WTC11 (cell line): ENCODE measurements at regions not wholly inside any gene's neighbourhood (a gene's known extent, or its start where the extent isn't known, plus 50 kb on each side); places are given as distances from the start of the nearest gene placed in this dataset.

Experiments used
- ATAC-seq: fragments of 200-7000 bp; cut with Tn5 transposase; 2 replicates; pipeline ENCODE4 v1.10.0; 2021; ENCODE audit warnings: mild to moderate bottlenecking, moderate library complexity
- CTCF ChIA-PET: fragments of 300-600 bp; sonication (Branson Sonifier 250); formaldehyde crosslinking; loops from one replicate; lab custom pipeline; 2021; ENCODE audit warnings: antibody characterized with exemption; lab: Charles Lee
- POLR2A ChIA-PET: fragments of 350-600 bp; sonication (Branson Sonifier 250); formaldehyde crosslinking; loops from one replicate; lab custom pipeline; 2021; ENCODE audit warnings: antibody characterized with exemption; lab: Charles Lee
- DNase-seq: peaks from one replicate; pipeline ENCODE4 v3.0.0; 2021; ENCODE audit warnings: low spot score
- H3K27ac Mint-ChIP-seq: 2 replicates; pipeline ENCODE4 v1.8.0; 2021; ENCODE audit warnings: mixed read lengths
- H3K27me3 Mint-ChIP-seq: 2 replicates; pipeline ENCODE4 v1.8.0; 2021; ENCODE audit warnings: low read depth, mild to moderate bottlenecking, moderate library complexity, mixed read lengths
- H3K36me3 Mint-ChIP-seq: 2 replicates; pipeline ENCODE4 v1.8.0; 2021; ENCODE audit warnings: mixed read lengths
- H3K4me1 Mint-ChIP-seq: 2 replicates; pipeline ENCODE4 v1.8.0; 2022; ENCODE audit warnings: mixed read lengths
- H3K4me3 Mint-ChIP-seq: 2 replicates; pipeline ENCODE4 v1.8.0; 2021; ENCODE audit warnings: mild to moderate bottlenecking, moderate library complexity, mixed read lengths
- H3K9me3 Mint-ChIP-seq: 2 replicates; pipeline ENCODE4 v1.8.0; 2021; ENCODE audit warnings: mixed read lengths
- ARID4B ChIP-seq: sonication (generic); formaldehyde crosslinking; IDR thresholded peaks from 2 replicates; pipeline ENCODE4 v1.8.0; 2023; ENCODE audit warnings: missing genetic modification reagents, mild to moderate bottlenecking, borderline replicate concordance
- ETV6 ChIP-seq: sonication (generic); formaldehyde crosslinking; IDR thresholded peaks from 2 replicates; pipeline ENCODE4 v1.8.1; 2022; ENCODE audit warnings: mild to moderate bottlenecking, missing genetic modification reagents
- FOXP1 ChIP-seq: sonication (generic); formaldehyde crosslinking; IDR thresholded peaks from 2 replicates; pipeline ENCODE4 v1.8.0; 2022; ENCODE audit warnings: missing genetic modification reagents, mild to moderate bottlenecking, moderate library complexity, borderline replicate concordance
- MYBL2 ChIP-seq: sonication (generic); formaldehyde crosslinking; IDR thresholded peaks from 2 replicates; pipeline ENCODE4 v1.8.1; 2023; ENCODE audit warnings: mild to moderate bottlenecking, moderate library complexity, missing genetic modification reagents
- NFE2L1 ChIP-seq: sonication (generic); formaldehyde crosslinking; IDR thresholded peaks from 2 replicates; pipeline ENCODE4 v1.8.1; 2023; ENCODE audit warnings: missing genetic modification reagents
- PRRX2 ChIP-seq: fragments of 250-450 bp; sonication (Bioruptor Pico); IDR thresholded peaks from 2 replicates; pipeline ENCODE4 v1.8.0; 2021; ENCODE audit warnings: mild to moderate bottlenecking
- RELA ChIP-seq: sonication (generic); formaldehyde crosslinking; IDR thresholded peaks from 2 replicates; pipeline ENCODE4 v1.8.1; 2022; ENCODE audit warnings: missing genetic modification reagents, mild to moderate bottlenecking, borderline replicate concordance
- TEAD1 ChIP-seq: sonication (generic); formaldehyde crosslinking; IDR thresholded peaks from 2 replicates; pipeline ENCODE4 v1.8.0; 2022; ENCODE audit warnings: mild to moderate bottlenecking, missing genetic modification reagents
- USF1 ChIP-seq: sonication (generic); formaldehyde crosslinking; IDR thresholded peaks from 2 replicates; pipeline ENCODE4 v1.8.0; 2022; ENCODE audit warnings: mild to moderate bottlenecking, missing genetic modification reagents
- ZNF219 ChIP-seq: sonication (generic); formaldehyde crosslinking; IDR thresholded peaks from 2 replicates; pipeline ENCODE4 v1.8.0; 2023; ENCODE audit warnings: missing genetic modification reagents, mild to moderate bottlenecking, borderline replicate concordance
- ZNF512 ChIP-seq: sonication (generic); formaldehyde crosslinking; IDR thresholded peaks from 2 replicates; pipeline ENCODE4 v1.8.1; 2022; ENCODE audit warnings: missing genetic modification reagents, borderline replicate concordance
- TF ChIP-seq, protein P1 (sequence below): sonication (generic); formaldehyde crosslinking; IDR thresholded peaks from 2 replicates; pipeline ENCODE4 v1.8.0; 2022; ENCODE audit warnings: mild to moderate bottlenecking, missing genetic modification reagents
- TF ChIP-seq, protein P2 (sequence below): sonication (generic); formaldehyde crosslinking; IDR thresholded peaks from 2 replicates; pipeline ENCODE4 v1.8.0; 2022; ENCODE audit warnings: mild to moderate bottlenecking, missing genetic modification reagents
- TF ChIP-seq, protein P3 (sequence below): sonication (generic); formaldehyde crosslinking; IDR thresholded peaks from 2 replicates; pipeline ENCODE4 v1.8.1; 2023; ENCODE audit warnings: mild to moderate bottlenecking, missing genetic modification reagents, moderate library complexity
- TF ChIP-seq, protein P4 (sequence below): sonication (generic); formaldehyde crosslinking; IDR thresholded peaks from 2 replicates; pipeline ENCODE4 v1.8.1; 2023; ENCODE audit warnings: mild to moderate bottlenecking, missing genetic modification reagents, moderate library complexity

GRCh38 chr13:111893071-111893606, 173.8 kb upstream of the SOX1 start (continued):
- TF ChIP-seq, protein P1, sequence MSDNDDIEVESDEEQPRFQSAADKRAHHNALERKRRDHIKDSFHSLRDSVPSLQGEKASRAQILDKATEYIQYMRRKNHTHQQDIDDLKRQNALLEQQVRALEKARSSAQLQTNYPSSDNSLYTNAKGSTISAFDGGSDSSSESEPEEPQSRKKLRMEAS (CRISPR knock-in tag), result peak; percentile 93
- peak; percentile 94 for TF ChIP-seq TEAD1 (CRISPR knock-in tag)
- TF ChIP-seq ARID4B (CRISPR knock-in tag), result 0 out of 2 replicates have a peak, but pooled peaks have one; percentile 54
- TF ChIP-seq RELA (CRISPR knock-in tag), result no peak
- TF ChIP-seq NFE2L1 (CRISPR knock-in tag), result peak; percentile 36; the same call in 1 of the 2 replicates
- TF ChIP-seq MYBL2, result peak; percentile 71; the same call in 1 of the 2 replicates
- peak; percentile 81; the same call in 1 of the 2 replicates for TF ChIP-seq FOXP1 (CRISPR knock-in tag)
- no peak for TF ChIP-seq ZNF512 (CRISPR knock-in tag)
- TF ChIP-seq, protein P2, sequence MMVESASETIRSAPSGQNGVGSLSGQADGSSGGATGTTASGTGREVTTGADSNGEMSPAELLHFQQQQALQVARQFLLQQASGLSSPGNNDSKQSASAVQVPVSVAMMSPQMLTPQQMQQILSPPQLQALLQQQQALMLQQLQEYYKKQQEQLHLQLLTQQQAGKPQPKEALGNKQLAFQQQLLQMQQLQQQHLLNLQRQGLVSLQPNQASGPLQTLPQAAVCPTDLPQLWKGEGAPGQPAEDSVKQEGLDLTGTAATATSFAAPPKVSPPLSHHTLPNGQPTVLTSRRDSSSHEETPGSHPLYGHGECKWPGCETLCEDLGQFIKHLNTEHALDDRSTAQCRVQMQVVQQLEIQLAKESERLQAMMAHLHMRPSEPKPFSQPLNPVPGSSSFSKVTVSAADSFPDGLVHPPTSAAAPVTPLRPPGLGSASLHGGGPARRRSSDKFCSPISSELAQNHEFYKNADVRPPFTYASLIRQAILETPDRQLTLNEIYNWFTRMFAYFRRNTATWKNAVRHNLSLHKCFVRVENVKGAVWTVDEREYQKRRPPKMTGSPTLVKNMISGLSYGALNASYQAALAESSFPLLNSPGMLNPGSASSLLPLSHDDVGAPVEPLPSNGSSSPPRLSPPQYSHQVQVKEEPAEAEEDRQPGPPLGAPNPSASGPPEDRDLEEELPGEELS, result no peak
- TF ChIP-seq PRRX2, result no peak
- peak; percentile 74; the same call in 1 of the 2 replicates for TF ChIP-seq ZNF219 (CRISPR knock-in tag)
- TF ChIP-seq, protein P3, sequence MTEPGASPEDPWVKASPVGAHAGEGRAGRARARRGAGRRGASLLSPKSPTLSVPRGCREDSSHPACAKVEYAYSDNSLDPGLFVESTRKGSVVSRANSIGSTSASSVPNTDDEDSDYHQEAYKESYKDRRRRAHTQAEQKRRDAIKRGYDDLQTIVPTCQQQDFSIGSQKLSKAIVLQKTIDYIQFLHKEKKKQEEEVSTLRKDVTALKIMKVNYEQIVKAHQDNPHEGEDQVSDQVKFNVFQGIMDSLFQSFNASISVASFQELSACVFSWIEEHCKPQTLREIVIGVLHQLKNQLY (CRISPR knock-in tag), result no peak
- peak; percentile 67; the same call in 1 of the 2 replicates for TF ChIP-seq USF1 (CRISPR knock-in tag)

GRCh38 chr13:111893607-111894443, 173.1 kb upstream of the SOX1 start:
- ATAC-seq (peak; percentile 59), DNase-seq (peak; percentile 40)
- Mint-ChIP-seq H3K36me3 (no peaks in the 10 kb centered on the region), H3K4me3 (peak overlapping the region; percentile 72), H3K27ac (no peak overlapping the region), H3K27me3 (peaks cover 38% of the 10 kb centered on the region), H3K4me1 (peaks cover 37% of the 10 kb centered on the region)
- CTCF ChIA-PET, result no interaction called here
- TF ChIP-seq ETV6 (CRISPR knock-in tag), result peak; percentile 96
- TF ChIP-seq, protein P4, sequence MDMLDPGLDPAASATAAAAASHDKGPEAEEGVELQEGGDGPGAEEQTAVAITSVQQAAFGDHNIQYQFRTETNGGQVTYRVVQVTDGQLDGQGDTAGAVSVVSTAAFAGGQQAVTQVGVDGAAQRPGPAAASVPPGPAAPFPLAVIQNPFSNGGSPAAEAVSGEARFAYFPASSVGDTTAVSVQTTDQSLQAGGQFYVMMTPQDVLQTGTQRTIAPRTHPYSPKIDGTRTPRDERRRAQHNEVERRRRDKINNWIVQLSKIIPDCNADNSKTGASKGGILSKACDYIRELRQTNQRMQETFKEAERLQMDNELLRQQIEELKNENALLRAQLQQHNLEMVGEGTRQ, result no peak
- TF ChIP-seq, all 79 proteins: peak for 1
- POLR2A ChIA-PET, result no interaction called here
- no peaks in the 10 kb centered on the region for H3K9me3 Mint-ChIP-seq
